HFF-Myc (cell line): ENCODE measurements at regions not wholly inside any gene's neighbourhood (a gene's known extent, or its start where the extent isn't known, plus 50 kb on each side); places are given as distances from the start of the nearest gene placed in this dataset.

Source experiments
- DNase-seq: peaks from one replicate; pipeline ENCODE4 v3.0.0-alpha.2; 2011; ENCODE audit warnings: low read depth; ENCODE audit errors: extremely low read depth
- H3K4me3 ChIP-seq: replicated peaks from 2 replicates; pipeline ENCODE4 v1.5.1; 2011; ENCODE audit warnings: low read depth, mild to moderate bottlenecking, control low read depth, low read length
- TF ChIP-seq, protein P1 (sequence below): IDR thresholded peaks from 2 replicates; pipeline ENCODE4 v1.5.1; 2012; ENCODE audit warnings: mild to moderate bottlenecking, low read depth, low read length, control low read depth; ENCODE audit errors: missing control alignments

DNA sequence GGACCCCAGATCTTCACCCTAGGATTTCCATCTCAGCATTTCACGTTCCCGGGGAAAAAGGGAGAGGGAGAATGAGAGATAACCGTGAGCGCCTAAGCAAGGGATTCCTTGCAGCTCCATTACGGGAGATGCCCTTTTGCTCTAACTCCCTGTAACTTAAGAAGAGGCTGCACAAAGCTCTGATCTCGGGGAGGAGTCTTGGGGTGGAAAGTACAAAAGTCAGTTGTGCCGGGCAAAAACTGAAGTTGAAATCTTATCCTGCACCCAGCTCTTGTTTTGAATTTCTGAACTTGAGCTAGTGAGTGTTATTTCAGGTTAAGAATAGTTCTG lies 256.4 kb upstream of the SOX21 start:
- TF ChIP-seq, protein P1, sequence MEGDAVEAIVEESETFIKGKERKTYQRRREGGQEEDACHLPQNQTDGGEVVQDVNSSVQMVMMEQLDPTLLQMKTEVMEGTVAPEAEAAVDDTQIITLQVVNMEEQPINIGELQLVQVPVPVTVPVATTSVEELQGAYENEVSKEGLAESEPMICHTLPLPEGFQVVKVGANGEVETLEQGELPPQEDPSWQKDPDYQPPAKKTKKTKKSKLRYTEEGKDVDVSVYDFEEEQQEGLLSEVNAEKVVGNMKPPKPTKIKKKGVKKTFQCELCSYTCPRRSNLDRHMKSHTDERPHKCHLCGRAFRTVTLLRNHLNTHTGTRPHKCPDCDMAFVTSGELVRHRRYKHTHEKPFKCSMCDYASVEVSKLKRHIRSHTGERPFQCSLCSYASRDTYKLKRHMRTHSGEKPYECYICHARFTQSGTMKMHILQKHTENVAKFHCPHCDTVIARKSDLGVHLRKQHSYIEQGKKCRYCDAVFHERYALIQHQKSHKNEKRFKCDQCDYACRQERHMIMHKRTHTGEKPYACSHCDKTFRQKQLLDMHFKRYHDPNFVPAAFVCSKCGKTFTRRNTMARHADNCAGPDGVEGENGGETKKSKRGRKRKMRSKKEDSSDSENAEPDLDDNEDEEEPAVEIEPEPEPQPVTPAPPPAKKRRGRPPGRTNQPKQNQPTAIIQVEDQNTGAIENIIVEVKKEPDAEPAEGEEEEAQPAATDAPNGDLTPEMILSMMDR, result no peak
- H3K4me3 ChIP-seq, result no peak overlapping the region
- no peak for DNase-seq

DNA sequence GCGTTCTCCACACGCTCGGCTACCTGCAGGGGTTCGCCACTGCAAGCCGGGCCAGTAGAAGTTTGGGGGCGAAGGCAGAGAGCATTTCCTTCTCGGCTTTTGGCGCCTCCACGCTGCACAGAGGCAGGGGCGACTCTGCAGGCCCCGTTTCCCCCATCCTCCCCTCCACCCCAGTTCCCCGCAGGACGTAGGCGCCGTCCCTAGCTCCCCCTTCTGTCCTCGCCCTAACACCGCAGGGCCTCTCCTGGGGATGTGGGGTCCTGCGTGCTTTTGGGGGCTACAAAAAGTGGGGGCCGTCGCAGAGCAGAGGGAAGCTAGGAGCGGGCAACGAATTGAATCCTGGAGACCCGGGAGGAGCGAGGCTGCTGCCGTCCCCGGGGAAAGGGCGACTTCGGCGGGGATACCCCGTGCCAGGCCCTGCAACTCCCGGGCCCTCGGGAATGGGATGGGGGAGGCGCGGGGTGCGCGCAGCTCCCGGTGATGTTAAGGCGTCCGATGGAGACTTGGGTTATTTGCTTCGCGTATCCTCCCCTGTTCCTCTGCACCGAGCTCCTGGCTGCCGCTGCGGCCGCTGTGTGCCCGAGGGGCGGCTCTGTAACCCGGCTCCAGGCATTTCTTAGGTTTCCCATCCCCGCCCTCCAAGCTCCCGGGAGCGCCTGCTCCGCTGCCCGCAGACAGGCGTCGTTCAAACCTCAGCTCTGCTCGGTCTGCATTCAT lies 255.9 kb upstream of the SOX21 start:
- no peak for DNase-seq
- TF ChIP-seq, protein P1, result no peak
- no peak overlapping the region; the same call in 1 of the 2 replicates for H3K4me3 ChIP-seq

DNA sequence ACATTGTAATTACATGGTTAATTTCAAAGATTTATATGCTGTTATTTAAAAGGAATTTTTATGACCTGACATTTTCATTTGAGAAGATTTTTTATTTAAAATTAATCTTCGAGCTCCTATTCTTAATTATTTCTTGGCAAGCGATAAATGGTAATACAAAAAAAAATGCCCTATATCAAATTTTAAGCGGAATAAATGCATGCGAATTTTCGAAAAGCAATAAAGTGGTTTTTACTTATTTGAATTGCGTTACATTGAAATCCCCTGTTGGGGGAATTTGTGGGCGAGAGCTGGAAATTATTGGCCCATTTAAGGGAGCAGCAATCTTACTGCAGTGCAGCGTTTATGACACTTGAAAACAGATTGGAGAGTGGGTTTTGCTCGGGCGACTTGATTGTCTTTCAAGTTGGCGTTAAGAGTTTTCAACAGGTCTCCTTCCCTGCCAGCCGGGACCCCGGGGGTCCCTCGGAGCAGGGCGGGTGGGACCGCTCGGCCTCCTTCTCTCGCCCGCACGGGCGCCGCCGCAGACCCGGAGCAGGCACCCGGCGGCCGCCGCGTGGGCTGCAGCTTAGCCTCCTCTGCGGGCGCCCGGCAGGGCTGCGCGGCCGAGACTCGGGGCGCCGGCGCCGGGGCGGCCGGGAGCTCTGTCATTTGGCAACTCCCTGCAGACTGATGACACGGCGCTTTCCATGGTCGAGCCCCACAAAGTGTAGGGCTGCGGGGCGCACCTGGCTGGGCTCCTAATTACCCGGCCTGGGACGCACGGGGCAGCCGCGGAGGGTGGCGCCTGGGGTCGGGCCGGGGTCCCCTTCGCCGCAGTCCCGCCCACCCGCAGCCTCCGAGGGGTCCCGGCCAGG lies 255.1 kb upstream of the SOX21 start:
- no peak for DNase-seq
- TF ChIP-seq, protein P1, result no peak
- H3K4me3 ChIP-seq, result no peak overlapping the region; the same call in 1 of the 2 replicates

DNA sequence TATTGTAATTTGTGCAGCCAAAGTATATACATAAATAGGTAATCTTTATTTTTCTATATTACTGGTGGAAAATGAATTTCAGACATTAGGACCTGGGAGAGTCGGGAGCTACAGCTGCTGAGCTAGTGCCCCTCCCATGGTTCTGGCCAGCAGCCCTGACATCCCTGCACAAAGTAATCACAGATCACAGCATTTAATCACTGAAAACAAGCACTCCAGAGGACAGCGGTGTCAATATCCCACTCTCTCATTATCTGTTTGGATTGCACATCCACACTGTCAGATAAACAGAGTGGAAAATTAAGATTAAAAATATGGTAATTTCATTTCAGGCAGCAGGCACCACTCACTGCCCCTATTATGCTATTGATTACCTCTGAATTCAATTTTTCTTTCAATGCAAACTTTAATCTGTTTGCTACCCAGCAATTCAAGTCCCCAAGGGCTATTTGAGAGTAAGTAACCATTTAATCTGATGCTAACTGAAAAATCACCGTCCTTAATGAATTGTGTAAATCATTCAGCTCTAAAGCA lies 254.1 kb upstream of the SOX21 start:
- no peak for DNase-seq
- TF ChIP-seq, protein P1, result no peak
- H3K4me3 ChIP-seq, result no peak overlapping the region

DNA sequence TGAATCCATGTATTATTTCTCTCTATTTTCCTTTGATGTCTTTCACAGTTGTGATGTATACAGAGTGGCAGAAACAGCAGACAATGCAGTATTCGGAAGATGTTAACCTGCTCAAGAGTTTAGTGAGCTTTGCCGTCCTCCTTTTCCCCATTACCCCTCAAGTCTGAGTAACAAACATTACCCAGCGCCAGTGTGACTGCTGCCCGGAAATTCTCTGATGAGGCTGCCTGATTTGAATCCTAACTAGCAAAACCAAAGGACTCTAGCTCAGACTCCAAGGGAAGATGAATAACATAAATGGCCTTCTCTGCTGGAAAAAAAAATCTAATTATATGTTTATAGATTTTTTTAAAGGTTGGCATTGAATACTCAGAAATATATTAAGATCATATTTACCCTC lies 247.3 kb upstream of the SOX21 start:
- TF ChIP-seq, protein P1, result no peak
- no peak for DNase-seq
- H3K4me3 ChIP-seq, result no peak overlapping the region

DNA sequence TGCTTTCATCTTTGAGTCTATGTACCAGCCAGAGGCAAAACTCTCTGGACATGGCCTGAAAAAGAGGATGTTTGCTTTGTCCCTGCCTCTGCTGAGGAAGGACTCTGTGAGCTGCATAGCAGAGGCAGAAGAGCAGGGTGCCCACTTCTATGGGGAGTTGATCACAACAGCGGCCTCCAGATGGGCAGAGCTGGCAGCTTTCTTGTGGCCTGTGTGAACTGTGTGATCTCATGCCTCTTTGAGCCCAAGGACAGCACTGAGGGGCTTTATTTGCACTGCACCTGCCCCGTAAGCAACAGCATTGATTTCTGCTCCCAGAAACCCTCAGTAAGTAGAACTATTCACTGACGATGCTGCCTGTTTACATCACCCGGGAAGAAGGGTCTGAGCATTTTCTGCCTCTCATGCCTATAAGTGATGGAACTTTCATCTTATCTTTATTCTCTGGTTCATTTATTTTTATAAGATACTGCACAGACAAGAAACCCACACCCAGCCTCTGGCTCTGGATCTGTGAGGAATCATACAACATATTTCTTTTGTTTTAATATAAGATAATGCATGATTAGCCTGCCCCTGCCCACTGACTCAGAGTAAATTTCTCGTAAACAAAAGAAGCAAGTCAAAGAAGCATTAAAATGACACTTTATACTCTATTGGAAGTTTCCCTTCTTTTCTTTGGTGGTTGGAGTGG lies 244.2 kb upstream of the SOX21 start:
- TF ChIP-seq, protein P1, result no peak
- H3K4me3 ChIP-seq, result no peak overlapping the region
- DNase-seq, result no peak
